ENCODE measurements at regions not wholly inside any gene's neighbourhood (a gene's known extent, or its start where the extent isn't known, plus 50 kb on each side); places are given as distances from the start of the nearest gene placed in this dataset.

DNA sequence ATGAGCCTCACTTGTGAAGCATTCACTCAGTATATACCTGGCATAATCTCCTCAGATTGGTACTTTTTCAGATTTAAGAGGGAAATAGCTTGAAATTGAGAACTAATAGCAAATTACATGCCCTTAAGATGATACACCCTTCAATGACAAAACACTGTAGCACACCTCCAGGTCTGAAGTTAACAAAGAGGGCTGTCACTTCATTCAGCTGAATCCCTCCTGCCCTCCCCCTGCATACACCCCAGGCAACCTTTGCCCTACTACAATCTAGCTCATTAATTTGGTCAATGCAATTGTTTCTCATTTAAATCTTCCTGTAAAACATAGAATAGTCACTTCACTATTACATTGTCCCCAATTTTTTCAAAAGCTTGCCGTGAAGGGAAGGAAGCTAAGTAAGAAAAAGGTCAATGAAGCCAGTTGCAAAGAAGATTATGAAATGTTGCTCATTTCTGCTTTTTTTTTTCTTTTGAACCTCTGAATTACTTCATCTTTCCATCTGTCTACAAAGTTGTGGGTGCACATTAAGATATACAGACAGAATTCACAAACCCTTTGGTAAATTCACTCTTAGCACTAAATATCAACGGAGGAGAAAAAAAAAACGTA lies 294.8 kb upstream of the PTGER4 start:
- DNase-seq (ENCODE audit: low read depth, low spot score) (no peak), FAIRE-seq (no peak)
- Histone ChIP-seq H4K20me1 (ENCODE audit: control insufficient read depth, extremely low read depth, insufficient read depth, low read length) (no peaks in the 10 kb centered on the region), H3K4me1 (ENCODE audit: control insufficient read depth, extremely low read depth, insufficient read depth, low read length) (peaks cover 57% of the 10 kb centered on the region), H3K9me3 (ENCODE audit: control insufficient read depth, low read depth, low read length) (no peaks in the 10 kb centered on the region), H3K9ac (ENCODE audit: control insufficient read depth, extremely low read depth, insufficient read depth, low read length) (peak overlapping the region; percentile 59), H3K4me3 (ENCODE audit: control insufficient read depth in 2 of 3, extremely low read depth in 1 of 3, insufficient read depth in 2 of 3, low read depth in 1 of 3, low read length in 3 of 3) (no peak overlapping the region), H3K27me3 (ENCODE audit: control insufficient read depth, extremely low read depth, insufficient read depth, low read length) (no peaks in the 10 kb centered on the region), H2AFZ (ENCODE audit: control insufficient read depth, low read length) (no peak overlapping the region), H3K27ac (ENCODE audit: control insufficient read depth, insufficient read depth, low read length) (peak overlapping the region; percentile 71), H3K9me1 (ENCODE audit: control insufficient read depth, extremely low read depth, insufficient read depth, low read length) (no peaks in the 10 kb centered on the region), H3K4me2 (ENCODE audit: control insufficient read depth, extremely low read depth, insufficient read depth, low read depth, low read length) (peak overlapping the region; percentile 72), H3K36me3 (ENCODE audit: control insufficient read depth in 2 of 2, extremely low read depth in 1 of 2, insufficient read depth in 2 of 2, low read length in 2 of 2) (no peaks in the 10 kb centered on the region), H3K79me2 (ENCODE audit: control insufficient read depth, insufficient read depth, low read length) (no peaks in the 10 kb centered on the region)
- TF ChIP-seq EZH2 (IDR thresholded peaks at IDR 0.05; ENCODE audit: low read length), result no peak
- TF ChIP-seq, protein P1, sequence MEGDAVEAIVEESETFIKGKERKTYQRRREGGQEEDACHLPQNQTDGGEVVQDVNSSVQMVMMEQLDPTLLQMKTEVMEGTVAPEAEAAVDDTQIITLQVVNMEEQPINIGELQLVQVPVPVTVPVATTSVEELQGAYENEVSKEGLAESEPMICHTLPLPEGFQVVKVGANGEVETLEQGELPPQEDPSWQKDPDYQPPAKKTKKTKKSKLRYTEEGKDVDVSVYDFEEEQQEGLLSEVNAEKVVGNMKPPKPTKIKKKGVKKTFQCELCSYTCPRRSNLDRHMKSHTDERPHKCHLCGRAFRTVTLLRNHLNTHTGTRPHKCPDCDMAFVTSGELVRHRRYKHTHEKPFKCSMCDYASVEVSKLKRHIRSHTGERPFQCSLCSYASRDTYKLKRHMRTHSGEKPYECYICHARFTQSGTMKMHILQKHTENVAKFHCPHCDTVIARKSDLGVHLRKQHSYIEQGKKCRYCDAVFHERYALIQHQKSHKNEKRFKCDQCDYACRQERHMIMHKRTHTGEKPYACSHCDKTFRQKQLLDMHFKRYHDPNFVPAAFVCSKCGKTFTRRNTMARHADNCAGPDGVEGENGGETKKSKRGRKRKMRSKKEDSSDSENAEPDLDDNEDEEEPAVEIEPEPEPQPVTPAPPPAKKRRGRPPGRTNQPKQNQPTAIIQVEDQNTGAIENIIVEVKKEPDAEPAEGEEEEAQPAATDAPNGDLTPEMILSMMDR (optimal IDR thresholded peaks at IDR 0.05 in 1 of 3, IDR thresholded peaks at IDR 0.05 in 1 of 3, conservative IDR thresholded peaks at IDR 0.05 in 1 of 3; ENCODE audit: extremely low read depth in 1 of 3, insufficient read depth in 2 of 3, low read length in 3 of 3), result no peak
- dilution Hi-C loops (cut with MboI; ENCODE audit: extremely low pct_ligation_motif_present, low sequenced_read_pairs), result no loop called here

DNA sequence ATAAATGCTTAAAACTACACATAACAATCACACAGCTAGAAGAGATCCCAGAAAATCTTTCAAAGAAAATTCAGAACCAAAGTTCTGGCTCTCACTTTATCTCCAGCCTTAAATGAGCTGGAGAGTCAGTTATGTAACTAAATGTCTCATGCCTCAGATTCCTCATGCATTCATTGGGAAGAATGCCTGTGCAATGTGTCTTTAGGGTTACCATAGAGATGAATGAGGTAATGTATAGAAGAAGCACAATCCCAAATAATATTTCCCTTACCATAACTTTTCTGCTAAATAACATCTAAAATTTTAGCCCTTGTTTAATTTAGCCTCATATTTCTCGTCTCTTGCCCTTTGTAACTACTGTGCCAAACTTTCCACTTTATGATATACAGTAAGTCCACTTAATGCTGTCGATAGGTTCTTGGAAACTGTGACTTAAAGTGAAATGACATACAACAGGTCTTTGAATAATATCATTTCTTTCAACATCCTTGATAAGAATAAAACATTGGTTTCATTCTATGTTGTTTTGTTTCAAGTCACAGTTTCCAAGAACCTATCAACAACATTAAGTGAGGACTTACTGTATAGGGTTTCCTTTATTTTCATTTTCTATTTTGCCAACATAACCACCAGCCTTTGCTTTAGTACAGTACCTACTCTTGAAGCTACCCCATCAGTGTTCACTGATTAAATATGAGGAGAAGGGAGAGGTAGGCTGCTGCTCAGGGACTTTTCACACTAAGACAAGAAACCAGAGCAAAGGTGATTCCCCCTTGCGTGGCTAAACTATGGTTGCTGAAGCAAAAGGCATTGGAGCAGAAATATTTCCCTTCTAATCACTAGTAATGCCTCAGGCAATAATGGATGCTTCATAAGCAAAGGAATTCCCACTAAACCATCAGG lies 295.7 kb upstream of the PTGER4 start:
- H3K4me1 ChIP-seq (ENCODE audit: control insufficient read depth, extremely low read depth, insufficient read depth, low read length), result peaks cover 57% of the 10 kb centered on the region
- no peaks in the 10 kb centered on the region for H3K27me3 ChIP-seq (ENCODE audit: control insufficient read depth, extremely low read depth, insufficient read depth, low read length)
- H3K9ac ChIP-seq (ENCODE audit: control insufficient read depth, extremely low read depth, insufficient read depth, low read length), result peak overlapping the region; percentile 59
- FAIRE-seq (peak; percentile 95), DNase-seq (ENCODE audit: low read depth, low spot score) (peak; percentile 74)
- dilution Hi-C loops (cut with MboI; ENCODE audit: extremely low pct_ligation_motif_present, low sequenced_read_pairs), result no loop called here
- H4K20me1 ChIP-seq (ENCODE audit: control insufficient read depth, extremely low read depth, insufficient read depth, low read length), result no peaks in the 10 kb centered on the region
- TF ChIP-seq, protein P1 (optimal IDR thresholded peaks at IDR 0.05 in 1 of 3, IDR thresholded peaks at IDR 0.05 in 1 of 3, conservative IDR thresholded peaks at IDR 0.05 in 1 of 3; ENCODE audit: extremely low read depth in 1 of 3, insufficient read depth in 2 of 3, low read length in 3 of 3), result no peak
- TF ChIP-seq EZH2 (IDR thresholded peaks at IDR 0.05; ENCODE audit: low read length), result no peak
- peak overlapping the region; percentile 71 for H3K27ac ChIP-seq (ENCODE audit: control insufficient read depth, insufficient read depth, low read length)
- no peak overlapping the region for H2AFZ ChIP-seq (ENCODE audit: control insufficient read depth, low read length)
- H3K9me3 ChIP-seq (ENCODE audit: control insufficient read depth, low read depth, low read length), result no peaks in the 10 kb centered on the region
- H3K79me2 ChIP-seq (ENCODE audit: control insufficient read depth, insufficient read depth, low read length), result no peaks in the 10 kb centered on the region
- no peaks in the 10 kb centered on the region for H3K9me1 ChIP-seq (ENCODE audit: control insufficient read depth, extremely low read depth, insufficient read depth, low read length)
- peak overlapping the region; percentile 72 for H3K4me2 ChIP-seq (ENCODE audit: control insufficient read depth, extremely low read depth, insufficient read depth, low read depth, low read length)
- H3K36me3 ChIP-seq (ENCODE audit: control insufficient read depth in 2 of 2, extremely low read depth in 1 of 2, insufficient read depth in 2 of 2, low read length in 2 of 2), result no peaks in the 10 kb centered on the region
- H3K4me3 ChIP-seq (ENCODE audit: control insufficient read depth in 2 of 3, extremely low read depth in 1 of 3, insufficient read depth in 2 of 3, low read depth in 1 of 3, low read length in 3 of 3), result no peak overlapping the region
